Chondrocyte (in vitro differentiated cells): ENCODE measurements at regions not wholly inside any gene's neighbourhood (a gene's known extent, or its start where the extent isn't known, plus 50 kb on each side); places are given as distances from the start of the nearest gene placed in this dataset.

Experiments used
- DNase-seq: peaks from one replicate; pipeline ENCODE4 v3.0.0; 2021; ENCODE audit warnings: mixed read lengths, low spot score
- H3K27ac Mint-ChIP-seq: one replicate; pipeline ENCODE4 v1.8.0; 2021; ENCODE audit warnings: mild to moderate bottlenecking, moderate library complexity, mixed read lengths; ENCODE audit not compliant: unreplicated experiment
- H3K27me3 Mint-ChIP-seq: 2 replicates; pipeline ENCODE4 v1.8.0; 2021; ENCODE audit warnings: low read depth, mixed read lengths
- H3K36me3 Mint-ChIP-seq: 2 replicates; pipeline ENCODE4 v1.8.0; 2021; ENCODE audit warnings: low read depth, mixed read lengths
- H3K4me1 Mint-ChIP-seq: 2 replicates; pipeline ENCODE4 v1.8.0; 2021; ENCODE audit warnings: low read depth, mild to moderate bottlenecking, mixed read lengths
- H3K4me3 Mint-ChIP-seq: one replicate; pipeline ENCODE4 v1.8.0; 2021; ENCODE audit warnings: mild to moderate bottlenecking, moderate library complexity, mixed read lengths; ENCODE audit not compliant: unreplicated experiment
- H3K9me3 Mint-ChIP-seq: 2 replicates; pipeline ENCODE4 v1.8.0; 2021; ENCODE audit warnings: low read depth, mixed read lengths
- CTCF ChIP-seq: fragments of 200-600 bp; sonication (generic); IDR thresholded peaks from 2 replicates; pipeline ENCODE4 v1.5.0; 2021; ENCODE audit warnings: antibody characterized with exemption, mild to moderate bottlenecking, moderate library complexity

- Mint-ChIP-seq H3K4me3 (no peak overlapping the region), H3K4me1 (peaks cover 2% of the 10 kb centered on the region), H3K27me3 (peaks cover 8% of the 10 kb centered on the region), H3K36me3 (no peaks in the 10 kb centered on the region), H3K27ac (no peak overlapping the region), H3K9me3 (no peaks in the 10 kb centered on the region)
- no peak for TF ChIP-seq CTCF
- no peak for DNase-seq
Observed at GRCh38 chr2:13137679-13138078, 420.9 kb downstream of the TRIB2 start.

GRCh38 chr2:13141315-13141714 lies 424.6 kb downstream of the TRIB2 start:
- no peaks in the 10 kb centered on the region for H3K9me3 Mint-ChIP-seq
- no peak overlapping the region for H3K27ac Mint-ChIP-seq
- no peak for DNase-seq
- H3K4me1 Mint-ChIP-seq: peaks cover 2% of the 10 kb centered on the region
- no peak for TF ChIP-seq CTCF
- H3K4me3 Mint-ChIP-seq: no peak overlapping the region
- H3K36me3 Mint-ChIP-seq: no peaks in the 10 kb centered on the region
- peaks cover 9% of the 10 kb centered on the region for H3K27me3 Mint-ChIP-seq

- Mint-ChIP-seq H3K4me3 (no peak overlapping the region), H3K9me3 (no peaks in the 10 kb centered on the region), H3K4me1 (peaks cover 2% of the 10 kb centered on the region), H3K36me3 (no peaks in the 10 kb centered on the region), H3K27ac (no peak overlapping the region), H3K27me3 (peaks cover 12% of the 10 kb centered on the region)
- DNase-seq: no peak
- TF ChIP-seq CTCF: no peak
Observed at GRCh38 chr2:13143451-13143850, 426.7 kb downstream of the TRIB2 start.

- no peak overlapping the region for H3K4me3 Mint-ChIP-seq
- peaks cover 29% of the 10 kb centered on the region for H3K27me3 Mint-ChIP-seq
- H3K4me1 Mint-ChIP-seq: no peaks in the 10 kb centered on the region
- H3K36me3 Mint-ChIP-seq: no peaks in the 10 kb centered on the region
- no peak for TF ChIP-seq CTCF
- no peak for DNase-seq
- peaks cover 3% of the 10 kb centered on the region for H3K9me3 Mint-ChIP-seq
- no peak overlapping the region for H3K27ac Mint-ChIP-seq
Observed at GRCh38 chr2:13156916-13157315, 440.2 kb downstream of the TRIB2 start.

- peaks cover 29% of the 10 kb centered on the region for H3K27me3 Mint-ChIP-seq
- no peak for TF ChIP-seq CTCF
- no peak overlapping the region for H3K27ac Mint-ChIP-seq
- H3K9me3 Mint-ChIP-seq: peaks cover 3% of the 10 kb centered on the region
- H3K36me3 Mint-ChIP-seq: no peaks in the 10 kb centered on the region
- no peak for DNase-seq
- no peak overlapping the region for H3K4me3 Mint-ChIP-seq
- no peaks in the 10 kb centered on the region for H3K4me1 Mint-ChIP-seq
Observed at GRCh38 chr2:13158466-13158865, 441.7 kb downstream of the TRIB2 start.
